ENCODE measurements at regions not wholly inside any gene's neighbourhood (a gene's known extent, or its start where the extent isn't known, plus 50 kb on each side); places are given as distances from the start of the nearest gene placed in this dataset.

DNA sequence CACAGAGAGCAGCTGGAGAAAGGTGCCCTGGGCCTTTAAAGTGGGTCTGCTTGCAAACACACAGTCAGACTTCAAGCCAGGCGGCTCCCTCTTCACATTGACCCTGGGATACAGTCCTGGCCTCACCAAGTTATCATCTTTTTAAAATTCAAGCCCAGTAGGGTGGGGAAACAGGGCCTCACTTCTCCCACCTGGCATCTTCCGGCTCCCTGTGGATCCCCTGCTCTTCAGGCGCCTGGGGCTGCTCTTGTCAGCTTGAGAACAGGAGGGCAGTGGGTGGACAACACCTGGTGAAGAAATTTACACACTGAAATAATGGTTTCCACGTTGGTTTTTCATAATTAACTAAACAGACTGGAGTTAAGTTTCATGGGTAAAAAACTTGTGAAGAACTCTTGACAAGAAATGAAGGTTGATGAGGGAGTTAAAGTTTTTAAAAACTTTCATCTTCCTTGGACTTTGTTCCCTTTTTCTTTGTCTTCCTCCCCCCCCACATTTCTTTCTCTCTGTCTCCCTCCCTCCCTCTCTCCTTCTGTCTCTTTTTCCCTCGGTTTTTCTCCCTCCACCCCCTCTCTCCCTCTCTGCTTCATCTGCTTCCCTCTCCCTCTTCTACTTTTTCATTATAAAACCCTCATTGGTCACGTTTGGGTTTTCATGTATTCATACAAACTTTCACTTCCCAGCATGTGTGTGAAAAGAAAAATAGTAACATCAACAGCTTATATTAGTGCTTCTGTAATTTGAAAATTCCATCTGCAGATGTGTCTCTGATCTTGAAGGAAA is 219.6 kb downstream of the DMRT2 start:
- no peak for DNase-seq

DNA sequence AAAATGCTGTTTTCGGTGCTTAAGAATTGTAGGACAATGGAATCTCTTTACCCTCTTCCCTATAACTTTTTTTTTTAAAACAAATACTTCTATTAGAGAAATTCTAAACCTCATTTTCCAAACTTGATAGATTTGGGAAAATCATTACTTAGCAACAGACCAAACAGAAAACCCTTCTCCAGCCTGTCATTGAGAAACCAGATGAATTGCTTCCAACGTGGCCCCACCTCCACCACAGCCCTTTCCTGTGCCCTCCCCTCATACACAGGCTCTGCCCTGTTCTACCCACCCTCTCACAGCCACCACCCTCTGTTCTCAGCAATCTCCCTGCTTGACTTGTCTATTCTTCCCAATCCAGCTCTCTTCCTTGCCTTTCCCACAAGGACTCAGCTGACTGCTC is 221.2 kb downstream of the DMRT2 start:
- no peak for DNase-seq

DNA sequence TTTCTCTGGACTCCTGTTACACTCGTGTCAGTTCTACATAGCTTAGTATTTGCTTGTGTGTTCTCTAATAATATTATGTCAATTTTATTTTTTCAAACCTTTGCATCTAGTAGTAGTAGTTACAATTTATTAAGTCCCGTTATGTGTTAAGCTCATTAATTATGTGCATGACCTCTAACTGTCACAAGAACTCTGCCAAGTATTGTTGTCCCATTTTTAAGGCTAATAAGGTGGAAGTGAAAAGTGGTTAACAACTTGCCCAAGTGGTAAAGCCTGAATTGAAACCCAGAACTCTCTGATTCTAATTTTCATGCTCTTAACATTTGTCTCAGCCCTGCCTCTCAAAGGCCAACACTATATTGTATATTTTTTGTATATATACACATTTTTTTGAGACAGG is 221.6 kb downstream of the DMRT2 start:
- no peak for DNase-seq

DNA sequence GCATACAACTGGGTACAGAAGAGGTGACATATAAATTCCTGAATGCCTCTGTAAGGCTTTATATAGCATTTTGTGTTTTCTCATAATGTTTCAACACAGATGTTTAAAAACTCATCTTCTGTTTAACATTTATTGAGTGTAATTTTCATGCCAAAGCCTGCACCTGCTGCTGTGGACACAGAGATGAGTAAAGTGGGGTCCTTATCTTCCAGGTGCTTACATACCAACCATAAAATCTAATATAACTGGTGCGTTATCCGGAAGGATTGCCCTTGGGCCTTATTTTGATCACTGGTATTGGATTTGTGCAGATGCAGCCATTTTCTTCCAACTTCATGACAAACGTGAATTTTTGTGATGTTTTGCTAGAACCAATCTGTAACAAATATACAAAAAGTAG is 222.3 kb downstream of the DMRT2 start:
- DNase-seq: no peak

DNA sequence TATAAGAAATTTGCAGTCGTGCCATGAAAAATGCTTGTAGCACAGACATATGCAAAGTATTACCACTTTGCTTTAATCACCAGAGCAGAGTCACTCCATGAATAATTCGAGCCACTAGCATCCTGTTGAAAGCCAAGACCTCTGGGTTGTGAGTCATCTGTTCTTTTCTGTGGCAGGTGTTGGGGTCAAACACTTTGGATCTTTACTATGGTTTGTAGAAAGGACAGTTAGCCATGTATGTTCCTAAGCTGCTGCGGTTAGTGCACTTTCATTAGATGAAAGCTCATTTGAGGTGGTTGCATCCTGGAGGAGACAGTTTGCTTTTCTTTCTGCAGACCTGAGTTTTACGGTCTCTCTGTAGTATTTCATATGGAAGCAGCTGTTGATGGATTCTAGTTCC is 223.7 kb downstream of the DMRT2 start:
- DNase-seq: no peak

DNA sequence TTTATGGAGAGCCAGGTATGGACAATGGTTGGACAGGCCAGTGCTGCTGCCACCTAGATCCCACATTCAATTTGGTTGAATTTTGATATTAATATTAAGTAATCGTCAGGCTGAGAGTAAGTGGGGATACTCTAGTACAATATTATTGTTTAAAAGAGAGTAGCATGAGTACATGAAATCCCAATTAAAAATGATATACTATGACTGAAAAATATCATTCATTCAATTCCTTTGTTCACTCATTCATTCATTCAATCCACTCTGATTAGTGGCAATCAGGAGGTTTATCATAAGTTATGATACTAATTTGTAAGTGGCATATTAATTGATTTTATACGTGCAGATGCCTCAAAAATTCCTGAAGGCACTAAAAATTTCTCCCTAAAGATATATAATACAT is 224.2 kb downstream of the DMRT2 start:
- DNase-seq: no peak

DNA sequence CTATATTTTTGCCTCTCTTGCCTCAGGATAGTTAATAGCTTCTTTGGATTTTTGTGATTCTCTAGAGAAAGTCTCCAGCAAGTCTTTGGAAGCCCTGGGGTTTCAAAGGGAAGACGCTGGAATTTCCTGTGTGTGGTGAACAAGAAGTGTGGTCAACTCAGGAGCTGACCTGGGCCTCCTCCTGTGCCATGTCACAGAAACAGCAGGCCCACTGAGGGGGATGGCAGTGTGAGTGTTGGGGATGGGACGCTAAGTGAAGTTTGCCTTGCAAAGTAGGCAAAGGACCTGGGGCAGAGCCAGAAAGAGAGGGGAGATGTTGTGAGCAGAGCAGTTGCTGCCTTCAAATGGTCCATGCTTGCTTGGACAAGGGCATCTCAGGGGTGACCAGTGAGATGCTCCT is 226.3 kb downstream of the DMRT2 start:
- no peak for DNase-seq

DNA sequence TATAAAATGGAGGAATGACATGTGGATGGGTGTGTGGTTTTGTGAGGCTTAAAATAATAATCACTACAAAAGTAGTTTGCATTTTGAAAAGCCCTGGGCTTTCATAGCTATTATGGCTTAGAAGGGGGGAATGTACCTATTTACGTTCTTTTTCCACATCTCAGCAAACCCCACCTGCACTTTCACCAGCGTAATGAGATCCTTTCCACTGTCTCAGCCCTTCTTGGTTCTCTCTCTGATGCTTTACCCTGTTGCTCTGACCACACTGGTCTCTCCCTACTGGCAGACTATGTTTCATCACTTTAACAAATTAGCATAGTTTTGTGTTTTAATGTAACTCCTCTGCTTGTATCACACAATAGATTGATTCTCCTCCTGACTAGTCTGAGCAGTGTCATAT is 234.6 kb downstream of the DMRT2 start:
- DNase-seq: no peak

DNA sequence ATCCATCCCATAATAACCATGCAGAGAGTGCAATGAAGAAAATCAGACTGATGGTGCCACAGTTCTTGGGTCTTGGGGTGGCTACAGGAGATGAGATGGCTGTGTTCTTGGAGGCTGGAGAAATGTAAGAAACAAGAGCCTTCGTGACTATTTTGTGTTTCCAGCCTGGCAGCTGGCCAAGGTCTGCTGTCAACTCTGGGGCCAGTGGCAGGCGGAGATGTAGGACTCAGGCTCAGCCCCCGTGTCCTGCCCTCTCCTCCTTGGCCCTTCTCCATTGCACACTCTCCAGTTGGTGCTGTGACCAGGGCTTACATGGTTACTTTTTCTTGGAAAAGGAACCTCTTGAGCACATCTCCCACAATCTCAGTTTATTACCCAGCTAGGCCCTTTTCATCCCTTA is 235.4 kb downstream of the DMRT2 start:
- DNase-seq: no peak

DNA sequence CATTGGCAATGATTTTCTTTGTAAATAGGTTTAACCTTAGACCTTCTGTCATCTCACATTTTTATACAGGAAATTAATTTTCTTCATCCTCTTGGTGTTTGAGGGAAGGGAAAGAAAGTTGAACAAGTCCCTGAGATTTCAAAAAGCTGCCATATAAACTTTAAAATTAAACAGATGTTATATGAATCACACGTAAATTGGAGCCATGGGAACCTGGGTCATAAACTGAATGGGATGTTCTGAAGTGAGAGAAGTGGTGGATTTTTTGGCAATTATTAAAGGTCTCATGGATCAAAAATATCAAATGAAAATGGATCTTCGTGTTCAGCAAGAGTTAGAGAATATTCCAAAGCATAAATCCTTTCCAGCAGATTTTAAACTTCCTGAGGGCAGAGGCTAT is 242.2 kb downstream of the DMRT2 start:
- DNase-seq: no peak

DNA sequence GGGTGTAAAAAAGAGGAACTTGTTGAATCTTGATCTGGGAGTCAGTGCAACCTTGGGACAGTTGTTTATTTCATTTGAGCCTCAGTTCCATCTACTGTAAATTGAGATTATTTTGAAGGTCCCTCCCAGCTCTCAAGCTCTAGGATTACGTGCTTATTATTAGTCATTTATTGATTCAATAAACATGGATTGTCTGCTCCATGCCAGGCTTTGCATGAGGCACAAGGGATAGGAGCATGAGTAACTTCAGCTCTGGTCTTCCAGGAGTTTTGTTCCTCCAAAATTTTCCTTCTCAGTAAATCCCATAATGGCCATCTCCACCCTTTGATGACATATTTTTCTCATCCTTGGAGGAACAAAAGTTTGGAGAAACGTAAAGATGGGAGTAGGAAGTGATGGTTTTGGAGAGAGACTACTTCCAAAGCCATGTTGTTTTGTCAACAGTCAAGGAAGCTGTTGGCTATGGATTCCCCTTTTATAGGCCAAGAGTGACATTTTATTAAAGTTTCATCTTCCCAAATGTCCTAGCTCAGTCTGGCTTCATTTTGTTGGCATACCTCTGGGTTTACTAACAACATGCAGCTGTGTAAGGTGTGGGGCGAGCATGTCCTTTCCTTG is 244.6 kb downstream of the DMRT2 start:
- no peak for DNase-seq

DNA sequence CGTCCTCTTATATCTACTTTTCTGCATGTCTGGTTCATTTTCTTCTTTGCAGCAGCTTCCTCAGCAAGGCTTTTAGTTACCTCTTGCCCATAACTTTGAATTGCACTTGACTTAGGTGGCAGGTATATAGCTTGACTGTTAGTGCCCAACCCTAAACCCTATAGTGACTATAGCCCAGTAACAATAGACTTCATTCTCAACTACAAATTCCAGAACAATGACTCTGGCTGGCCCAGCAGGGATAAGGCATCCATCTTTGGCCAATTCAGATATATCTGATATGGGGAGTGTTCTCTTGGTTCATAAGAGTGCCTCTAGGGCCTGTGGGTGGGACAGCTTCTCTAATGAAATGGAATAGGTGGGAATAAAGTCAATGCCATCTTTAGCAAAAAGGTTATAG is 246.2 kb downstream of the DMRT2 start:
- no peak for DNase-seq

DNA sequence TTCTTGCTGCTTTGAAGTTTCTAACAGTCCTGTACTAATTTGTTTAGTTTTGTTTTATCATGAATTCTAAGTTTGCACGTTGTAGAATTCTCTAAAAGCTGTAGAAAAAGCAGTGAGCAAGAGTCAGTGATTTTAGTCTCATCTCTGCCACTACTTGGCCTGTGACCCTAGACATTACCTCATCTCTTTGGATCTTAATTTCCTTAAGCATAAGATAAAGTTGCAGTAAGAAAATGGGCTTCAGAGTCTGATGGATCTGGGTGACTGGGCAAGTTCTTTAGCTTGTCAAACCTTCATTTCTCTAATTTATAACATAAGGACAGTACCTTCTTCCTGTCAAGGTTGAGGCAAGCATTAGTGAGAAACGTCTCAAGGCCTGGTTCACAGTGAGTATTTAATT is 247.9 kb downstream of the DMRT2 start:
- DNase-seq: no peak

DNA sequence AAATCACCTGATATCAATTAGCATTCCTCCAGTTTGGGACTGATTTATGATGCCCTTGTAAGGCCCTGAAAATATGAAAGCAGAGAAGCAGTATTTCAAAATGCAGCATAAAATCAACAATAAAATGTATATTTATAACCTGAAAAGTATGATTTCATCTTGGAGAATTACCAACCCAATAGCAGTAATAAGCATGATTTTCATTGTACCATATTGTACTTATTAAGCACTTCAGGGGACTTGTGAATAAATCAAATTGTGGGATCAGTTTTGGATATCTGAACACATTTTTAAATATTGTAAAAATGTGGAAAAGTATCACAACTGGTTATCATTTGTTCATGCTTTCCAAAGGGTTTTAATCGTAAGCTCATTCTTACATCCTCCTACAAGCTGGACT is 250.8 kb downstream of the DMRT2 start:
- DNase-seq: no peak

DNA sequence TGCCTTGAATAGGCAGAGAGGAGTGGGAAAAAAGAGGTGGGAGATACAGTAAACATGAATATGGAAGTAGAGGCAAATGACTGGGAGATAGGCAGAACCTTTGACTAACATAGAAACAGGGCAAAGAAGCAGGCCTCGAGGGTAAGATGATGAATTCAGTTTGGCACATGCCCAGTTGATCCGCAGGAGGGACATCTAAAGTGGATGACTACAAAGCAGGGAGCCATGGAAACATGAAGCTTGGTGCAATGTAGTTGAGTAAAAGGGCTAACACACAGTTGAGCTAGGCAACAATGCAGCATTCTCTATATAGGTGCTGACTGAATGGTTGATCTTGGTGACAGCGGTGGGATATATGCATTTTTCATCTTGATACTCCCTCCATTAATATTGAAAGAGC is 253.8 kb downstream of the DMRT2 start:
- DNase-seq: no peak

DNA sequence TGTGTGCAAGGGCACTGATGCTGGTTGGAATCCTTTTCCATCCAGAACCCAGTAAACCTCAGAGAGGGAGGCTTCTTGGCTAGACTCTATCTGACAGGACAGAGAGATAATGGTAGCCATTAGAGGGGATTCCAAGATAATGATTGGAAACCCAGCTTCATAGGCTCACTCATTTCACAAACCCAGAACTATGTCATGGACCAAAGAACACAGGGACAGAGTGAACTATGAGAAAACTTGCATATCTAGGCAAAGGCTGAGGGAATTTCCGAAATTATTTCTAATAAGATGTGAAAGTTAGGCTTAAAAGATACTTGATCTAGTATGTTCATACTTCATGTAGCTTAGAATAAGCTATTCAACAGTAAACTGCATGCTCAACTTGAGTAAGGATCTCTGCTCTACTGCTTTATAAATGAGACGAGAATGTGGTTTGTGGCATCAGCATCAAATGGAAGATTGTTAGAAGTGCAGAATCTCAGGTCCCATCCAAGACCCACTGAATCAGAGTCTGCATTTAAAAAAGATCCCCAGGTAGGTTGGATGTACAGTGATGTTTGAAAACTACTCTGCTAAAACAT is 261.4 kb downstream of the DMRT2 start:
- DNase-seq: no peak

DNA sequence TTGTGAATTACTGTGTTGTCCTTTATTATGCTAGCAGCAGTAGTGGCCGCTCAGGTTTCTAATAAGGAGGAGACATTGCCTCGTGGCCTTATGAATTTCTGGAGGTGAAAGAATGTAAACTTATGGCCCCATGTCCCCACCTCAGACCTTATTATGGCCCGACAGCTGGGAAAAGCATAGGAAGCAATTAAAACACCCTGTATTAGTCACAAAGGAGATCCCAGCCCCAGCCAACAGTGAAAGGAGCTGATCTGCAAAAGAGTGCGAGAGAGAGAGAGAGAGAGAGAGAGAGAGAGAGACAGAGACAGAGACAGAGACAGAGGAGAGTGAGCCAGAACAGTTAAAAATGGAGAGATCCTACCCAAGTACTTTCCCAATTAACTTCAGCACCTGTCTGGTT is 269.3 kb downstream of the DMRT2 start:
- no peak for DNase-seq

DNA sequence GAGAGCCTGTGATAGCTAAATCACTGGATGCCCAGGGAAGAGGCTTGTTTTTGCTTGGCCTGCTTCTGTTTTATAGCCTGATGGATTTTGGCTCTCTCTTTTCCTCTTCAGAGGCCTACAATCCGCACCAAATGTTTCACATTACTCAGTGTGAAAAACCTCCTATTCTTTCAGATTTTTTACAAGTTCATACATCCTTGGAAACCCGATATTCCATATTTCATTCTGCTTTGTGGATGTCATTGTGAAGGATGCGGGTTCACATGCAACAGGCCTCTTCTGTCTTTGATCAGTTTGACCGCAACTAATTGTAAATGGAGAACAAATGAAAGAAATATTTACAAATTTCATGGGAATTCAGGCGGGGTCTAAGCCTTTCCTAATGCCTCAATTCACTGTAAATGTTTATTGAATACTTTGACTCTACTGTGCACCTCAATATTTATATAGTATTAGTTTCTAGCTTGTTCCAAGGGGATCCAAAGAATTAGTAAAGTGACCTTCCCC is 269.9 kb downstream of the DMRT2 start:
- DNase-seq: no peak

DNA sequence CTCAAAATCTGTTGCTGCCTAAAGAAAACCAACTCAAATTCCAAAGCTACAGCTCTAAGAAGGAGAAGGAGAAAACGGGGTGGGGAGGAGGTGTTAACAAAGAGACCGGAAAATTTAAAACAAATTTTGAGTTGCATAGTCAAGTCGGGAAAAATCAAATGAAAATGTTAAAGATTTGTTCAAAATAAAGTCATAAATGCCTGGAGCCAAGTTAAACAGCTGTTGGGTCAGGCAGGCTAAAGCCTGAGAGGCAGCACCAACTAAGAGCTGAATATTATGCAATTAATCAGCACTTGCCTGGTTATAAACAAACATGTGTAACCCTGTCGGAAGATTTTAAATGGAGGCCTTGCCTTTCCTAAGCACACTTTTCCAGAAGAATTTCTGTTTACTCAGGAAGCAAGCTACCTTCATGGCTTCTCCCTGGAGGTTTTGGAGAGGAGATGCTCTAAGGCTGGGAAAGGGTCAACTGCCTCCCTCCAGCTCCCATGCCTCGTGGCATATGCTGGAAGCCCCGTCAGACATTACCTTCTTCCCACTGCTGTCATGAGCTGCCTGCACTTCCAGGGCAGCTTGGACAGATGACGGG is 270.5 kb downstream of the DMRT2 start:
- DNase-seq: no peak

DNA sequence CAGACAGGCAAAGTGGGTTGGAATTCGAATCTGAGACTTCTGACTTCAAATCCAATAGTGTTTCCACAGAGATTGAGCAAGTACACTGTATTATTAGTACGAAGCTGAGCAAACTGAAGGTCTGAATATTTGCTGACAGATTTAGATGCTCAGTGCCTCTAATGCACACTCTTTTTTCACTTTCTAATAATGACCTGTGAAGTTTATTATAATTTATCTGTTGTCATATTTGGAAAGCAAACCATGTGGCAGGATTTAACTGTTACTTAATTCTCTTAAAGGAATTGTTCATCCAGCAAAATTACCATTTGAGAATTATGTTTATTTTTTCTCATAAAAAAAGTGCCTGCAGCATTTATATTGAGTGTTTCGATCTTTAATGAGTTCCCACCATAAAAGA is 277.3 kb downstream of the DMRT2 start:
- DNase-seq: no peak

DNA sequence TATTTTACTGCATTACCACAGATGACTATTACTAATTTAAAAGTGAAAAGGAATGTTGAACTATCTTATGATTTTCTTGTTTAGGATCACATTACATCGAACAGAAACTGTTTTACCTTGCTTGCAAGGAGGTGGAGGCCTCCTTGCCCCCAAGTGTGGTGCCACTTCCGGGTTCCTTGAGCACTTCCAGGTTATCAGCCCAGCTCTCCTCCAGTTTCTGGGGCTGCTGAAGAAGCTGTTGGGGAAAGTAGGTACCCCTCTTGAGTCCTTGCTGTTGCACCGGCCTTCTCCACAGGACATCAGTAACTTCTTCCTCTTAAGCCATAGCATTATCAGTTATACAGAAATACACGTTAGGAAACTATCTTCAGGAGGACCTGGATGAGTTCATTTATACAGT is 278.2 kb downstream of the DMRT2 start:
- no peak for DNase-seq

DNA sequence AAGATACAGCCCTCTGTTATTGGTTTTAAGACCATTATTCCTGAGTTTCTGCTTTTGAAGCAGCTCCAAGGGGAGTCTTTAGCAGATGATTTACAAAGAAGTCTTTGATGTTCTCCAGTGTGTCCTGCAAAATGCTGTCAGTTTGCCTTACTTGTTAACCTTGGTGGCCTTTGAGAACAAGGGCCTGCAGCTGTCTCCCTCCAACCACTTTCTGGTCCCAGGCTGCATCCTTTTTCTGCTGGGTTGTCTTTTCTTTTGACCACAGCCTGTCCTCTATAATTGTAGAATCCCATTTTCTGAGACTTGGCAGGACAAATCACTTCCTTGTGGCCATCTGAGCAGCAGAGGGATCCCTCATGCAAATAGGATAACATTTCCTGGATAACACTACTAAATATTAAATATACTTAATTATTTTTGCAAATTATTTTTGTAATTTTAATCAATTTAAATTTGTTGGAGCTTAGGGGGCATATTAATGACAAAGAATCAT is 281.4 kb downstream of the DMRT2 start:
- DNase-seq: no peak

DNA sequence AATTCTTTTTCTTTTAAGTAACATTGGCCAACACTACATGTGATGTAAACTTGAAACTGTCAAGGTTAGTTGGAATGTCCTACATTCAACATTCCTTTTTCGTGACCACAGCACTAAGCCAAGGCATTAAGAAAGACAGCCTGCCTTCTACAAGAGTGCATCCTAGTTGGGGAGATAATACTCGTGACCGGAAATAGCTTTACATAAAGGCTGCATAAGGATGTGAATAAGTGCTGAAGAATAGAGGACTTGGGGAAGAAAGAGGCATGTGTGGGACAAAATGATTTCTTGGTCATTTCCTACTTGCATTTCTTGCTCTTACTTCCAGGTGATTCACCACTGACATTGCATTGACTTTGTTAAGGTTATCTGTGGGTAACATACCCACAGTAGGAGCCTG is 282.0 kb downstream of the DMRT2 start:
- no peak for DNase-seq

DNA sequence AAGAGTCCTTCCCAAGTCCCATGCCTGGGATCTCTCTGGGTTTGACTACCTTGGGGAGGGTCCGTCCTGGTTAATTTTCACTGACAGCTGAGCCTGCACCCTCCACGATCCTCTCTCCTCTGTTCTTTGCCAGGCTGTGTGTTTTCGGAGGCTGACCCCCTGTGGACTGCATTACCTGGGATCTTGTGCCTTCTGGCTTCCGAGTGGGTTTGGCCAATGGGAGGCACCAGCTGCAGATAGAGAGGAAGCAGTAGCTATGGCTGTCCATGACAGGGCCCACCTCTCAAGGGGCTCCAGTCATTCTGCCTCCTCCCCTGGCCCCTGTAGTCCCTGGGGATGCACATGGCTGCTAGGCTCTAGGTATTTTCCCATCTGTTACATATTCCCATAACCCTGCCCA is 285.0 kb downstream of the DMRT2 start:
- no peak for DNase-seq

All from NCI-H1436 treated with DMSO at 0.1 percent for 48 hours (cell line).